A673 (cell line): ENCODE measurements at regions not wholly inside any gene's neighbourhood (a gene's known extent, or its start where the extent isn't known, plus 50 kb on each side); places are given as distances from the start of the nearest gene placed in this dataset.

Source experiments
- EZH2 ChIP-seq: fragments of 200-600 bp; sonication (generic); IDR thresholded peaks from 2 replicates; pipeline ENCODE4 v1.6.1; 2017; ENCODE audit warnings: borderline replicate concordance, low read depth, mild to moderate bottlenecking, mixed read lengths, antibody characterized with exemption, low read length; ENCODE audit not compliant: poor library complexity, severe bottlenecking
- TF ChIP-seq, protein P1 (sequence below): fragments of 300-800, 200-600 bp; sonication (generic); conservative IDR thresholded peaks from 2 replicates; pipeline ENCODE4 v1.5.1; 2017; ENCODE audit warnings: low read depth, mild to moderate bottlenecking, antibody characterized with exemption, low read length, moderate library complexity, mixed read lengths

DNA sequence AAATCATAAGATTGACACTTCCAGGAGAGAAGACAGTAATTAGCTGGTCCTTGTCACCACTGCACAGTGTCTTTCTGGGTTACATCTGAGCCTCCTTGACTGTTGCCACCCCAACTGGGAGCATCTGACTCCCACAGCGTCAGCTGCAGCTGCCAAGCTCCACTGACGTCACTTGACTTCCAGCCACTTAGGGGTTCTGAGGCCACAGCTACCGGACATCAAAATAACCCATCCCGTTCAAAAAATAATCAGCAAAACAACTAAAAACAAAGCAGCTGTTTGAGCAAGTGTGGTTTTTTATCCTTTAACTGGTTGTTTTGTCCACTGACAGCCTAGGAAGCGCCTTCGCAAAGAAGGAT, 206.5 kb upstream of the AGAP1 start:
- TF ChIP-seq, protein P1, sequence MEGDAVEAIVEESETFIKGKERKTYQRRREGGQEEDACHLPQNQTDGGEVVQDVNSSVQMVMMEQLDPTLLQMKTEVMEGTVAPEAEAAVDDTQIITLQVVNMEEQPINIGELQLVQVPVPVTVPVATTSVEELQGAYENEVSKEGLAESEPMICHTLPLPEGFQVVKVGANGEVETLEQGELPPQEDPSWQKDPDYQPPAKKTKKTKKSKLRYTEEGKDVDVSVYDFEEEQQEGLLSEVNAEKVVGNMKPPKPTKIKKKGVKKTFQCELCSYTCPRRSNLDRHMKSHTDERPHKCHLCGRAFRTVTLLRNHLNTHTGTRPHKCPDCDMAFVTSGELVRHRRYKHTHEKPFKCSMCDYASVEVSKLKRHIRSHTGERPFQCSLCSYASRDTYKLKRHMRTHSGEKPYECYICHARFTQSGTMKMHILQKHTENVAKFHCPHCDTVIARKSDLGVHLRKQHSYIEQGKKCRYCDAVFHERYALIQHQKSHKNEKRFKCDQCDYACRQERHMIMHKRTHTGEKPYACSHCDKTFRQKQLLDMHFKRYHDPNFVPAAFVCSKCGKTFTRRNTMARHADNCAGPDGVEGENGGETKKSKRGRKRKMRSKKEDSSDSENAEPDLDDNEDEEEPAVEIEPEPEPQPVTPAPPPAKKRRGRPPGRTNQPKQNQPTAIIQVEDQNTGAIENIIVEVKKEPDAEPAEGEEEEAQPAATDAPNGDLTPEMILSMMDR = no peak
- no peak for TF ChIP-seq EZH2
